ENCODE measurements at regions not wholly inside any gene's neighbourhood (a gene's known extent, or its start where the extent isn't known, plus 50 kb on each side); places are given as distances from the start of the nearest gene placed in this dataset.
A peak's percentile ranks its signal among the peaks of the same experiment; 100 is the strongest.

DNA sequence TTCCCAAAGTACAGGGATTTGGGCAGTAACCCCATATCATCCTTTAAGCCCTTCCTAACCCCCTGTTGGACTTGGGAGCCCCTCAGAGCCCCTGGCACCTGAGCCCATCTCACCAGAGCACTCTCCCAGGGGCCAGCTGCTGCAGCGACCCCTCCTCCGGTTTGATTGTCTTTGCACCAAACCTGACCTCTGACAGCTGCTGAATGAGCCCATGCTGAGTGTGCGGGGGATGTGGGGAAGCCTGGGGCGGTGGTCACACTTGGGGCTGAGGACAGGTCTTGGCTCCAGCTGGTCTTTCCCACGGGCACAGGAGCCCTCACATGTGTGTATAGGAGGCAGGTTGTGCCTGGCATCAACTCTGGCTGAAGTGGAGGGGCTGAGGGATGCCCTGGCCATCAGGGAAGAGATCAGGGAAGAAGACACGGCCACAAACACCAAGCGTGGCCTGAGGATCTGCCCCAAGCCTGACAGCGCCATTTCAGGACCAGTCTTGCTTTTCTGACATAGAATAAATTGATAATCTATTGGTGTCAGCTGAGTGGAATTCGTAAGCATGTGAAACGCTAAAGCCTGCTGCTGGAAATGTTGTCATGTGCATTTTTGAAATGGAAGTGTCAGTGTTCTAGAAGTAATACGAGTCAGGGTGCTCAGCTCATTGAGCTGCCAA, 102.4 kb downstream of the ACKR3 start:
- no peak for DNase-seq (ENCODE audit: low read depth in 3 of 3, low spot score in 2 of 3)

DNA sequence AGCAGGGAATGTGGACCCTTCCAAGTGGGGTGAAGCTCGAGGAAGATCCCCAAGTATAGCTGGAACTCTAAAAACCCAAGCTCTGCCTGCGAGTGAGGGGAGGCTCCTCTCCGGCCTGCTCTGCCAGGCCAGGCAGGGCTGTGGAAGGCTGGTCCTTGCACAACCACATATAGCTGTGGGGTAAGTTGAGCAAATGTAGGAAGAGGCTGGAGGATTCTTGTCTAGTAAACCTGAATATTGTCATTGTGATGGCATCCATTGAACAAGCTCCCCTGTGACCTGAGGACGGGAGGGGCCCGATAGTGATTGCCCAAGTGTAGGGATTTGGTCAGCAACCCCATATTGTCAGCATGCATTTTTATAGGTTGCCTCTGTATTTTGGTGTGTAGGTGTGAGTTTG, 103.0 kb downstream of the ACKR3 start:
- DNase-seq (ENCODE audit: low read depth in 3 of 3, low spot score in 2 of 3), result no peak

DNA sequence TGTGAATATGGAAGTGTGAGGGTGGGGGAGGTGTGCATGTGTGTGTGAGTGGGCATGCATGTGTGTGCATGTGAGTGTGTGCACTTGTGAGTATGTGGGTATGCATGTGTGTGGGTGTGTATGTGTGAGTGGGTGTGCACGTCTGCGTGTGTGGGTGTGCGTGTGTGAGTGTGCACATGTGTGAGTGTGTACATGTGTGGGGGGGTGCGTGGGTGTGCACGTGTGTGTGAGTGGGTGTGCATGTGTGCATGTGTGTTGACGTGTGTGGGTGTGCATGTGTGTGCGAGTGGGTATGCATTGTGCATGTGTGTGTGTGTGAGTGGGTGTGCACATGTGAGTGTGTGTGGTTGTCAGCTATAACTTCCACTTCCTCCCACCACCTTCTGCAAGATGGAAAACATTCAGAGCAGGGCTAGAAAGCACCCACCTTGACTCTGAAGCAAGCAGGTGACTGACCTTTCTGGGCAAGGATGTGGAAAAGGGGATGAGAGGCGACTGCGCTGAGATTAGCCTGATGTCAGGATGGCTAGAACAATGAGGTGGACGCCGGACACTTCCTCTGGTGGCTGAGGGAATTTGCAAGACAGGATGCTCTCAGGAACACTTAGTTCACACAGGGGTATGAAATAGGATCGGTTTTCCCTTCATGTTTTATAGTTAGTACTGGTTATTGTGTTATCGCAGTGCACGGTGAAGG, 103.6 kb downstream of the ACKR3 start:
- DNase-seq (ENCODE audit: low read depth in 3 of 3, low spot score in 2 of 3), result no peak

DNA sequence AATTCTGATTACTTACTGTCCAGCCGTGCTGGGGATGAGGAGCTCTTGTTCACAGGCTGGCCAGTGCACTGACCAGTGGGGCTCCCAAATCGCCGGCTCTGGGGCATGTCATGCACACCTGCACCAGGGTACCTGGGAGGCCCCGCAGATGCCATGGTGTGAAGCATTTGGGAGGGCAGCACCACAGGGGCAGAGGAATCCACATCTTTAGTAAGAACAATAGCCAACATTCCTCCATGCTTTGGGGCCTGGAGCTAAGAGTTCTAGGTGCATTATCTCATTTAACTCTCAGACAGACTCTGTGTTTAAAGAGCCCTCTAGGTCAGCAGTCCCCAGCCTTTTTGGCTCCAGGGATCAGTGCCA, 104.2 kb downstream of the ACKR3 start:
- DNase-seq (ENCODE audit: low read depth in 3 of 3, low spot score in 2 of 3), result no peak

DNA sequence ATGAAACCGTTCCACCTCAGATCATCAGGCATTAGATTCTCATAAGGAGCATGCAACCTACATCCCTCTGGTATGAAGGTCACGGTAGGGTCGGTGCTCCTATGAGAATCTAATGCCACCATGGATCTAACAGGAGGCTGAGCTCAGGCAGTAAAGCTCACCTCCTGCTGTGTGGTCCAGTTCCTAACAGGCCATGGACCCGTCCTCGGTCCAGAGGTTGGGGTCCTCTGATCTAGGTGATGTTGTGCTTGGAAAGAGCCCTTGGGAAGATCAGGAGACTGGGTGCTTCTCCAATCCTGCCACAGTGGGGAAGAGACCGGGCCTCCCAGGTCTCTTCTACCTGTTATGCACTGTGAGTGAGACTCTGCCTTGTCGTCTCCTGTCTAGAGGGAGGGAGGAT, 104.6 kb downstream of the ACKR3 start:
- DNase-seq (ENCODE audit: low read depth in 3 of 3, low spot score in 2 of 3), result no peak

DNA sequence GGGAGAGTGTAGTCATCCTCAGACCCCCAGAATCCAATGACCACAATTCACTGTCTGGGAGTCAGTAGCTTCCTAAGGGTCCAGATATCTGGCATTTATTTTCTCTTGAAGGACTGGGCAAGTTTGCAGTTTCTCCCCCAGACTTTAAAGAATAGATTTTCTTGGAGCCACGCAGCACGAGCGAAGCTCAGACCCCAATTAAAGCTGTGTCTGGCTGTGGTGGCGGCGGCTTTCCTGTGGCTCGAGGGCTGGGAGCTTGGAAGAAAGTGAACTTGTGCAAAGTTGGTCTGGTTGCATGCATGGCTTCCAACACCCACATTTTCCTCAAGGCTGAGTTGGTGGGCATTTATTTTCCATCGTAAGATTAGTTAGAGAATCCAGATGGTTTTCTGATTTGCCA, 105.0 kb downstream of the ACKR3 start:
- DNase-seq (ENCODE audit: low read depth in 3 of 3, low spot score in 2 of 3), result no peak

DNA sequence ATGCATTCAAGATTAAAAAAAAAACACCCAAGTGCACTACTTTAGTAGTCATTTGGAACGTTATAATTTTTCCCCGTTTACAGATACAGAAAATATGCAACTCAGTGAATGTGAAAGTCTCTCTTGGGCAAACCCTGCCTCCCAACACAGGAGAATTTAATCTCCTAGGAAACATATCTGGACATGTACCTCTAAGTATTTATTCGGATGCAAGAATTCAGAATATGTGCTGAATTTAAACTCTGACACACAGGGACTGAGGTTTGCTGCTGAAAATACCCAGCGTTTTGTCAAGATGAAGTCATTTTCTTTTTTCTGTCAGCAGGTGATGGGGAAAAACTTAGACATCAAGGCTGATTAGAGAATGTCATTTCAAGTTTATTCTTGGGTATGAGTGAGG, 105.4 kb downstream of the ACKR3 start:
- no peak for DNase-seq (ENCODE audit: low read depth in 3 of 3, low spot score in 2 of 3)

DNA sequence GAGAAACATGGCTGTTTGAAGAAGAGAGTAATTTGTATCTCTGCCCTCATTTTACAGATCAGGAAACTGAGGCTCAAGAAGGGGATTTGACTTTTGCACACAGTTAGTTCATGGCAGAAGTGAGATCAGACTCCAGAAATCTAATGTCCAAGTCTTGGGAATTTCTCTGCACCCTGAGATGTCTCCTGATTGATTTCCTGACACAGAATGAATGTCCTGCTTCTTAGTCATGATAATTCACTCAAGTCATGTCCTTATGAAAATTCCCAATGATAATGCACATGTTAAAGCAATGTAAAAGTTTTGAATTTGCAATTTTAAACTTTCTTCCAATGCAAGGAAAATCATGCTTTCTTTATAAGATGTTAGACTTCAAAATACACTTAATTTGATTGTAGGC, 105.9 kb downstream of the ACKR3 start:
- DNase-seq (ENCODE audit: low read depth in 3 of 3, low spot score in 2 of 3), result no peak

DNA sequence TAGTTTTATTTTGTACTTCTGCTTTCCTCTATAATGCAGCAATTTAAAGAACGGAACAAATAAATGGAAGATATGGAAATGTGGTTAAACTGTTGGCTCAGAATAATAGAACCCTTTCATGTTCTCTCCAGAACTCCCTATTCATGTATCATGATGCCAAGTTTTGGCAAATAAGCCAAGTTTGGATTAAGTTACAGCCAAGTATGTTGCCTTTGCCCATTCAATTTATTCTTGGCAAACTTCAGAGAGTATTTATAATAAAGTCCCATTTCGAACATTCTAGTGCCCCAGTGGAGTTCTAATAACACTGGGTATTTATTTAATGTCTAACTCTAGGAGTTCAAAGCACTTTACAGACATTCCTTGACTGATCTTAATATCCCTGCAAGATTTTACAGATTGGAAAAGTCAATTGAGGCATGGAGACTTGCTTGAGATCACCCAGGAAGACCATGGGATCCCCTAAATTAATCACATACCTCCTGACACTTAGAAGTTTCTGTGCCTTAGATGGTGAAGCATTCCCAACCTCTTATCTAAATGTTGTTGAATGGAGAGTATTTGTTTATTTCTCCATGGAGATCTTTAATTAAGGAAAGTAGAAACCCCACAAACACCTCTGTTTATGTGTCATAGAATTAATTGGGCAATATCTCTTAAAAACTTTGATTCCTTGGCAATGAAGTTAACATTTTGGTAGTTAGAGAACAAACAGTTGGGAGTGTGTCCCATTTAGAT, 106.7 kb downstream of the ACKR3 start:
- no peak for DNase-seq (ENCODE audit: low read depth in 3 of 3, low spot score in 2 of 3)

DNA sequence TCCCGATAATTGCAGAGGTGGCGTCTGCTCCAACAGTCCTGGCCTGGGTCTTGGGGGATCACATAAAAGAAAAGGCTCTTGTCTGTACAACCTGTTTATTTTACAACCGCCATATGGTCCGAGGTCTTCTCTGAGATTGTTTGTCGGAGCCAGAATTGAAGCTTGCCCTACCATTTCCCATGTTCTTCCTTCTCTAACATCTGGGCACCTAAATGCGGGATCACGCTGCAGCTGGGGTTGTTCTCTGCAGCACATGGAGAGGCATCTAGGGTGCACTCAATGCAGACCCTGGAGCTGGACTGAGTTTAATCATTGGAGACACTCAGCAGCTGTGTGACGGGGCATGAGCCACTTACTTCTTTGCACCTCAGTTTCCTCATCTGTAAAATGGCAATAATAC, 107.7 kb downstream of the ACKR3 start:
- DNase-seq (ENCODE audit: low read depth in 3 of 3, low spot score in 2 of 3), result no peak

DNA sequence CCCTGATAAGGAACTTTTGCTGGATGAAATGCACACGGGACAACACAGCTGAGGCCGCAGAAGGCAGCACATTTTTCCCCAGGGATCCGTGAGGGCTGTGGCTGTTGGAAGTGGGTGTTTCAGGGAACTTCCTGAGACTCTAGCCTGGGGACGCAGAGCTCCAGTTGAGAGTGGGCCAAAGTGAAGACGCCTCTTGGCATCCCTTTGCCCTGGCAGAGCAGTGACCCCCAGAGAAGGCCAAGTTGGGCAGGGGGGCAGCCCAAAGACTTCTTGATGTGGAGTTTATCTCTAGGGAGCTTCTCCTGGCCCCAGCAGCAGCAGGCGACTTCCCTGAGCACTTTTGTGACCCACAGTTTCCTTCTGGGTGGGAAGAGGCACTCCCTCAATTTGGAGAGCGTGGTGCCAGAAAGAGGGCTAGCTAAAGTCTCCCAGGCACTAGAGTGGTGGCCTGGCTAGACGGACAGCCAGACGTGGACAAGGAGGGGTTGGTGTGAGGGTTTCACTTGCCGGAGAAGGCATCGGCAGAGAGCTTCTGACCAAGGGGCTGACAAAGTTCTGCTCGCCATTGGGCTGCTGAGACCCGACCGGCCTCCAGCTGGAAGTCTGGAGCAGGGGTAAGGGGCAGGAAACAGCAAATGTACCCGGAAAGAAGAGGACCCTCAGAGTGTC, 108.8 kb downstream of the ACKR3 start:
- no peak for DNase-seq (ENCODE audit: low read depth in 3 of 3, low spot score in 2 of 3)

DNA sequence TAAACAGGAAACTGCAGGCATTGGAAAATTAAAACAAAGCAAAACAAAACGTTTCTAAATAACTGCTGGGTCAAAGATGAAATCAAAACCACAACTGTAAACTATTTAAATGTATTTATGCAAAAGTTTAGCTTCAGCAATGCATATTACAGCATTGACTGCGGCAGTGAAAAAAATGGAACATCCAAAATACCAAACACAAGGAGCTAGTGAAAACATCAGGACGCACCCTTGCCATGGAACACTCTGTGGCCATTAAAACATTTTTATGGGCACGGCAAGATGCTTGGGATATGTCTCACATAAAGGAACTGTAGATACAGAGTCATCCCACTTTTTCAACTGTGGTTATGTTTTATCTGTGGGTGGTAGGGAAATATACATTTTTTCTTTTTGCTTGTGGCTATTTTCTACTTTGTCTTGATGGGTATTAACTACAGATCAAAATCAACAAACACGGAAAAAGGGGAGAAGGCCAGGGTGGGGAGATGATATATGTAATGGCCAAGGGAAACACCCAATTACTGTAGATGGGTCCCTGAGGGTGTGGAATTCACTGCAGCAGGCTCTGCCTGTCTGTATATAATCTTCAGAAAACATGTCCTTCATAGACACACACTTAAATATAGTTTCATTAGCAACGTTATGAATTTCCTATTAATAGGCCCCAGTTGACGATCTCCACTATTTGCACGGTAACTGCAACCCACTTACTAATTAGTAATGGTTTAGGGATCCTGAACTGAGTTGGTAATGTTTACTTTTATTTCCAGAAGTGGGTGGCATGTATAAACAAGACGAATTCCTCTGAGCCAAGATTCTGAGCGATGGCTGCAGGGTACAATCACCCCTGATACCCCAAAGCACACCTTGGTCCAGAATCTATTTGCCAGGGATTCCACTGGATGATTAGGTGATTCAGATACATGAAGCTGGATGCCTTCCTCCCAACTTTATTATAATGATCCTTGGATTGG, 110.5 kb downstream of the ACKR3 start:
- DNase-seq (ENCODE audit: low read depth in 3 of 3, low spot score in 2 of 3), result no peak

DNA sequence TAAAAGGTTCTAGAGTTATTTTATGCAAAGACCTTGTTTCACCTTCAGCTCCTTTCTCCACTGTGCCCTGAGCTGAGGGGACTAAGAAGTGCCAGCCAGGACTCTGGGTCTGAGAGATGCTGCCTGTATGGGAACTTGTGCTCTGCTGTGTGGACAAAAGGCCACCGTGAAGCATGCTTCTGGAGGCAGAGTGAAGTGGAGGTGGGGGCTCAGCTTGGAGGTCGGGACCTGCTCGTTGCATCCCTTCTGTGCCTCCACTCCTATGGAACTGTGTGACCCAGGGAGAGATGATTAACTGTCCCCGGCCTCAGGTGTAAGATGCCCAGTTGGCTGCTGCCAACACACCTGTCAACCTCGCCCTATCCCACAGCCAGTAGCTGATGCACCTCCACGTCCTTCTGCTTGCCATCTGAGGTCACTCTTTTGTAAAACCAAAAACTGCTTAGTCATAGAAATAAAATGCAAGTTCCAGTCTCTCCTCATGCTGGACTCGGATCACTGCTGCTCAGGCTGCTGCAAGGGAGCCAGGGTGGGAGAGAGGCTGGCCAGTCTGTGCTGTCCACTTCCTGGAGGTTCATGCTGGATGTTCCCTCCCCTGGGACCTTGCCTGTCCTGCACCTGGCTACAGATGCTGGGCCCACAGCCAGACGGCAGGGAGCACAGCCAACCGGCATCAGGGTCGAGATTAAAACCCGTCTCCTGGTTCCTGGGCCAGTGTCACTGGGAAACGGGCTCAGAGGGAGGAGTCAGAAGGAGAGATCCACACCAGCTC, 113.2 kb downstream of the ACKR3 start:
- DNase-seq (ENCODE audit: low read depth in 3 of 3, low spot score in 2 of 3), result no peak

DNA sequence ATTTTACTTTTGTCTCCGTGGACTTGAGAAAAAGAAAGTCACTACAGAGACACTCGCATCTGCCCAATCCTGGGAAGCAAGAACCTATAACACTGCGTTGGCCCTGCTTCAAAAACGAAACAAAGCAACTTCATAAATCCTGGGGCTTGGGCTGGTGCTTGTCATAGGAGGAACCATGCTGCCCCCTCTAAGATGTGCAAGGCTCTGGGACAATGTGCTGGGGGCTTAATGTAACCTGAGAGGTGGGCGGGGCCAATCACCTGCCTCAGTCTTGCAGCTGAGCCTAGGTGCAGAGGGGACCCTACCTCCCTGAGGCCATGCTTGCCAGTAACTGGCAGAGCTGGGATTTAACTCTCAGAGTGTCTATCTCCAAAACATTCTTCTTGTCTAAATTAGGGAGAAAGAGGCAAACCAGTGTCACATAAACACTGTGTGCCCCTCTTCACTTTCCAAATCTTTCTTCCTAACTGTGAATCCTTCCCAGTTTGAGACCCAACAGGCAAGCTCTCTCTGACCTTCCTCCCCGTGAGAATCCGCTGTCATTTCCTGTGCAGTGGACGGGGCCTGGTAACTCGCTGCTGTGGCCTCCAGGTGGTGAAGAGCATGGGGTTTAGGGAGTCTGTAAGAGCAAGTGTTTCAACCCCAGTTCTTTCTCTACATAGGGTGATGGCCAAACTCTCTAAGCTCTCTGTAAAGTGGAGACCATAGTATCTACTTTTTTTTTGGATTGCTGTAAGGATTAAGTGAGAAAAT, 115.1 kb downstream of the ACKR3 start:
- DNase-seq (ENCODE audit: low read depth in 3 of 3, low spot score in 2 of 3), result no peak

DNA sequence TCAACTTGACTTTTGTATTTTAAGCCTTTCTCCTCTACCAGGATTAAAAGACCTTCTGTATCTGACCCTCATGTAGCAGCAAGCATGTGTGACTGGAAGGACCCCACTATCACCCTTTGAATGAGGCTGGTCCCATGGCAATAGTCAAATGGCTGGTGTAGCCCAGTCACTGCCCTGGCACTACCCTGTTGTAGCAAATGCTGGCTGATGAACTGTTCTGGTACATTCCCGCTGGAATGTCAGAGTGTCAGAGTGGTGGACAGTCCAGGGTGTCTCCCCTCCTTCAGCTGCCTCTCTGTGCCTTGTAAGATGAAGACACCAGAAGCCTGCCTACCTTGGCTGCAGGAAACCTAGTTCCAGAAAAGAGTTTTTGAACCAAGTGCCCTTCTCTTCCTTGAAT, 115.7 kb downstream of the ACKR3 start:
- no peak for DNase-seq (ENCODE audit: low read depth in 3 of 3, low spot score in 2 of 3)

DNA sequence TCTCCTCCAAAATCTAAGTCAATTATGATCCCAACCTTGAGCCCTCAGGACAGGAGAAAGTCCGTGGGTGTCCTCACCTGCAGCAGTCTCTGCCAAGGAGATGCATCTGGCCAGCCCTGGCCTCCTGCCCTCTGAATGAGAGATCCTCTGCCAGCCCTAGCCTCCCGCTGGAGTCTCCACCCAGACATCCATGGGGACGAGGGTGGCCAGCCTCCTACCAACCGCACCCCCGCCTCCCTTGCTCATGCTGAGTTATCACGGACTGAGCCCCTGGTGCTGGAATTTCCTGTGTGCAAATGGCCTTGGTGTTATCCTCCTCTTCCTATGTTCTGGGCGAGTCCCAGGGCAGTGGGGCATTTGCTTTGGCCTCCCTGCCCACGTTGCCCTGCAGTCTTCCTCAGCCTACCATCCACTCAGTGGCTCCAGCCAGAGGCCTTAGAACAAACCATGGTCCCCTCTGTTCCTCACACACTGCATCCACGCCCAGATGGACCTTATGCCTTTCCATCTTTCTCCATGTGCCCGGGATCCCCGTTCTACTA, 116.4 kb downstream of the ACKR3 start:
- DNase-seq (ENCODE audit: low read depth in 3 of 3, low spot score in 2 of 3), result no peak

DNA sequence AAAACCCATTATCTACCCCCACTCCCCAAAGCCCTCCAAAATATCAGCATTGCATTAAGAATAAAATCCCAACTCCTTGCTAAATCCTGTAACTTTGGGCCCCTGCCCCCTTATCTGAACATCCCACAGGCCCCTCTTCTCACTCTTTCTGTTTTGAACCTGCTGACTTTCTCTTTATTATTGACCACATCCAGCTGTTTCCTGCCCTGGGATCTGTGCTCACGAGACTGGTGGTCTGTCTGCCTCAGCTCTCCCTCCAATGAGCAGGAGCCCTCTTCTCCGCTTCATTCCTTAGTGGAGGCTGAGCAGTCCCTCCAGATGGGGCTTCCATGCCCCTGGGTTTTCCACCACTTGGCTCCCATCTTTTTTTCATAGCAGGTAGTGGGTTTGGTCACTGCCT, 116.9 kb downstream of the ACKR3 start:
- DNase-seq (ENCODE audit: low read depth in 3 of 3, low spot score in 2 of 3), result peak; percentile 23 to 51 (median 32)

DNA sequence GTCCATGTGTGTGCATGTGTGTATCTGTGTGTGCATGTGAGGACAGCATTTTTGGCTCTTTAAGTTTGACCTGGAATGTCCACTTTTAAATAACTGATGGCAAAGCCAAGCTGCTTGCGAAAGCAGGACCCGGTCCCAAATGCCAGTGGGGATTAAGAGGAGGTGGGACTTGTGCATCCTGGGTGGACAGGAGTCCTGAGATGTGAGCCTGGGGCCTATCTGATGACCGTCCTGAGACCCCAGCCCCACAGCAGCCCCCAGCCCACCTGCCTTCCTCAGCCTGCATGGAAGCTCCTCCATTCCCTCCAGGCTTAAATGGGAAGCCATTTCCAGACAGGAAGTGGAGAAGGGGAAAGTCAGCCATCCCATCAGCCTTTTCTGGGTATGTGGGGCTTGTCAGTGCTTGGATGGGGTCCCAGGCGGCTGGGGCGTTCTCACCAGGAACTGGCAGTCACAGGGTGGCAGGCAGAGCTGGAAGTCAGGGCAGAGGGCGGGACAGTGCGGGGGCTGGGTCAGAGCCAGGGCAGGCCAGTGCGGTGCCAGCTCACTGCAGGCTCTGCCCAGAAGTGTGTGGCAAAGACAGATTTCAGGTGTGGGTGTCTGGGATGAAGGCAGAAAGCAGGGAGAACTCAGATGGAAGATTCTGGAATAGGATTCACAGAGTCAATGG, 117.8 kb downstream of the ACKR3 start:
- DNase-seq (ENCODE audit: low read depth in 3 of 3, low spot score in 2 of 3), result no peak
